ENCODE measurements at regions not wholly inside any gene's neighbourhood (a gene's known extent, or its start where the extent isn't known, plus 50 kb on each side); places are given as distances from the start of the nearest gene placed in this dataset.

DNA sequence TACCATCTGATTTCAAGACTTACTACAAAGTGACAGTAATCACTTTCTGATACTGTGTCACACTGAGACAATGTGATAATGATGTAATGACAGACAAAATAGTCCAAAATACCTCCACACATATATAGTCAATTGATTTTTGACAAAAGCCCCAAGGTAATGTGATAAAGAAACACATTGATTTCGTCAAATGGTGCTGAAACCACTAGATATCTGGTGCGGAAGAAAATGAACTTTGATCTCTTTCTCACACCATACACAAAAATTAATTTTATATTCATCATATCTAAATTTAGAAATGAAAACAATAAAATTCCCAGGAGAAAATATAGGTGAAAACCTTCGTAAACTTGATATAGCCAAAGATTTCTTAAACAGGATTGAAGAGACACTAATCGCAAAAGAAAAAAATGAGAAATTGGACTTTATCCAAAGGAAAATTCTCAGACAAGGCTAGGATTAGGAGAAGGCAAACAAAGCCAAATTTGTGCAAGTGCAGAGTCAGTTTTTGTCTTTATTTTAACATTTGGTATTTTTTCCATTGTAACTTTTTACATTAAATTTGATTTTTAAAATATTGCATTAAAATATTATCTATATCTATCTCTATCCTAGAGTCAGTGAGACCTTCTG is 739.9 kb downstream of the DIAPH3 start:
- H3K27me3 ChIP-seq (ENCODE audit: control insufficient read depth, low read length), result no peaks in the 10 kb centered on the region
- no peaks in the 10 kb centered on the region for H3K9me3 ChIP-seq (ENCODE audit: control insufficient read depth, insufficient read depth, low read length)
- TF ChIP-seq, protein P1, sequence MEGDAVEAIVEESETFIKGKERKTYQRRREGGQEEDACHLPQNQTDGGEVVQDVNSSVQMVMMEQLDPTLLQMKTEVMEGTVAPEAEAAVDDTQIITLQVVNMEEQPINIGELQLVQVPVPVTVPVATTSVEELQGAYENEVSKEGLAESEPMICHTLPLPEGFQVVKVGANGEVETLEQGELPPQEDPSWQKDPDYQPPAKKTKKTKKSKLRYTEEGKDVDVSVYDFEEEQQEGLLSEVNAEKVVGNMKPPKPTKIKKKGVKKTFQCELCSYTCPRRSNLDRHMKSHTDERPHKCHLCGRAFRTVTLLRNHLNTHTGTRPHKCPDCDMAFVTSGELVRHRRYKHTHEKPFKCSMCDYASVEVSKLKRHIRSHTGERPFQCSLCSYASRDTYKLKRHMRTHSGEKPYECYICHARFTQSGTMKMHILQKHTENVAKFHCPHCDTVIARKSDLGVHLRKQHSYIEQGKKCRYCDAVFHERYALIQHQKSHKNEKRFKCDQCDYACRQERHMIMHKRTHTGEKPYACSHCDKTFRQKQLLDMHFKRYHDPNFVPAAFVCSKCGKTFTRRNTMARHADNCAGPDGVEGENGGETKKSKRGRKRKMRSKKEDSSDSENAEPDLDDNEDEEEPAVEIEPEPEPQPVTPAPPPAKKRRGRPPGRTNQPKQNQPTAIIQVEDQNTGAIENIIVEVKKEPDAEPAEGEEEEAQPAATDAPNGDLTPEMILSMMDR (IDR thresholded peaks at IDR 0.05; ENCODE audit: low read depth, low read length, poor library complexity, severe bottlenecking), result no peak
- no peak for TF ChIP-seq EZH2phosphoT487 (IDR thresholded peaks at IDR 0.05; ENCODE audit: borderline replicate concordance, low read length)
- H3K4me3 ChIP-seq (ENCODE audit: low read length), result no peak overlapping the region
- H4K20me1 ChIP-seq (ENCODE audit: control insufficient read depth, insufficient read depth, low read depth, low read length), result no peaks in the 10 kb centered on the region
- H3F3A ChIP-seq (ENCODE audit: control insufficient read depth, insufficient read depth), result no peaks in the 10 kb centered on the region
- H3K36me3 ChIP-seq (ENCODE audit: control insufficient read depth, low read length), result no peaks in the 10 kb centered on the region
- H3K9me2 ChIP-seq (replicated peaks; ENCODE audit: control insufficient read depth, low read length), result no peaks in the 10 kb centered on the region
- H3K27ac ChIP-seq (ENCODE audit: low read depth, low read length), result no peak overlapping the region
- H3K79me2 ChIP-seq (ENCODE audit: control insufficient read depth, low read length), result no peaks in the 10 kb centered on the region
- no peak overlapping the region for H3K4me2 ChIP-seq (ENCODE audit: low read length)
- no peaks in the 10 kb centered on the region for H3K4me1 ChIP-seq (ENCODE audit: control insufficient read depth, low read length)

GRCh38 chr13:59424661-59425060 is 739.1 kb downstream of the DIAPH3 start:
- no peak overlapping the region for H3K27ac ChIP-seq (ENCODE audit: low read depth, low read length)
- H3K4me3 ChIP-seq (ENCODE audit: low read length), result no peak overlapping the region
- H3K4me1 ChIP-seq (ENCODE audit: control insufficient read depth, low read length), result no peaks in the 10 kb centered on the region
- no peak overlapping the region for H3K4me2 ChIP-seq (ENCODE audit: low read length)
- no peaks in the 10 kb centered on the region for H3K79me2 ChIP-seq (ENCODE audit: control insufficient read depth, low read length)
- H3K36me3 ChIP-seq (ENCODE audit: control insufficient read depth, low read length), result no peaks in the 10 kb centered on the region
- no peaks in the 10 kb centered on the region for H4K20me1 ChIP-seq (ENCODE audit: control insufficient read depth, insufficient read depth, low read depth, low read length)
- H3K27me3 ChIP-seq (ENCODE audit: control insufficient read depth, low read length), result no peaks in the 10 kb centered on the region
- no peaks in the 10 kb centered on the region for H3K9me3 ChIP-seq (ENCODE audit: control insufficient read depth, insufficient read depth, low read length)
- H3K9me2 ChIP-seq (replicated peaks; ENCODE audit: control insufficient read depth, low read length), result no peaks in the 10 kb centered on the region
- TF ChIP-seq, protein P1 (IDR thresholded peaks at IDR 0.05; ENCODE audit: low read depth, low read length, poor library complexity, severe bottlenecking), result no peak
- TF ChIP-seq EZH2phosphoT487 (IDR thresholded peaks at IDR 0.05; ENCODE audit: borderline replicate concordance, low read length), result no peak
- H3F3A ChIP-seq (ENCODE audit: control insufficient read depth, insufficient read depth), result no peaks in the 10 kb centered on the region

DNA sequence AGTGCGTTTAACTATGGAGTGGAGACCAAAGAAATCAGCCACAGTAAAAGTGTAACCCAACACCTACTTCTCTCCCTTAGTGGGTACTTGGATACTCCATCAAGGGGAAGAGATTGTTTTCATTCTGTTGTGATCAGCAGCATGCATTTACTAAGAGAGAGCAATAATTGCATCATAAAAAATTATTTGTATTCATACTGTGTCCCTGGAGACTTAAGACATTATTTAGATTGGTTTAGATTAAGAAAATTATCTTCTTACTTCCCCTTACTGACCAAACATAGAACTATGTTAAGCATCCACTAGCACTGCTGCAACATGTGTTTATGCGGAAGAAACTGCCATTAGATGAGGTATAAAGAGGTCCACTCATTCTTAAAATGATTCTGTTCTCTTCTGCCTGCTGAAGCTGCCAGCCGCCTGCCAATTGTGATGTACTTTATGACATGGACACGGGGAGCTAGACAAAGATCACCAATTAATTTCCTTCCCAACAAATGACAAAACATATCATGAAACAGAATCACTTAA is 738.5 kb downstream of the DIAPH3 start:
- H3K9me2 ChIP-seq (replicated peaks; ENCODE audit: control insufficient read depth, low read length), result no peaks in the 10 kb centered on the region
- H3K4me1 ChIP-seq (ENCODE audit: control insufficient read depth, low read length), result no peaks in the 10 kb centered on the region
- H3F3A ChIP-seq (ENCODE audit: control insufficient read depth, insufficient read depth), result no peaks in the 10 kb centered on the region
- TF ChIP-seq, protein P1 (IDR thresholded peaks at IDR 0.05; ENCODE audit: low read depth, low read length, poor library complexity, severe bottlenecking), result no peak
- TF ChIP-seq EZH2phosphoT487 (IDR thresholded peaks at IDR 0.05; ENCODE audit: borderline replicate concordance, low read length), result no peak
- H3K79me2 ChIP-seq (ENCODE audit: control insufficient read depth, low read length), result no peaks in the 10 kb centered on the region
- H3K9me3 ChIP-seq (ENCODE audit: control insufficient read depth, insufficient read depth, low read length), result no peaks in the 10 kb centered on the region
- H4K20me1 ChIP-seq (ENCODE audit: control insufficient read depth, insufficient read depth, low read depth, low read length), result no peaks in the 10 kb centered on the region
- no peak overlapping the region for H3K4me3 ChIP-seq (ENCODE audit: low read length)
- H3K27ac ChIP-seq (ENCODE audit: low read depth, low read length), result no peak overlapping the region
- H3K36me3 ChIP-seq (ENCODE audit: control insufficient read depth, low read length), result no peaks in the 10 kb centered on the region
- no peak overlapping the region for H3K4me2 ChIP-seq (ENCODE audit: low read length)
- H3K27me3 ChIP-seq (ENCODE audit: control insufficient read depth, low read length), result no peaks in the 10 kb centered on the region

Measured in DOHH2 (cell line).